ENCODE measurements at regions not wholly inside any gene's neighbourhood (a gene's known extent, or its start where the extent isn't known, plus 50 kb on each side); places are given as distances from the start of the nearest gene placed in this dataset.

GRCh38 chr2:49351560-49351959, 197.2 kb upstream of the FSHR start:
- DNase-seq (ENCODE audit: low read depth, low spot score) (no peak), ATAC-seq (no peak)
- no TSS peak for BruUV-seq (replicated peaks)
- no peak overlapping the region for H2AFZ ChIP-seq (ENCODE audit: low read depth, low read length, poor library complexity, severe bottlenecking)
- no peak overlapping the region for H3K4me3 ChIP-seq (replicated peaks in 1 of 2; ENCODE audit: low read depth in 1 of 2, low read length in 2 of 2)
- H3K9ac ChIP-seq (ENCODE audit: low read length): no peak overlapping the region
- H3K4me1 ChIP-seq (ENCODE audit: control insufficient read depth in 1 of 2, insufficient read depth in 2 of 2, low read length in 2 of 2): no peaks in the 10 kb centered on the region
- no peaks in the 10 kb centered on the region; the same call in 1 of the 2 replicates for H4K20me1 ChIP-seq (ENCODE audit: insufficient read depth)
- H3K9me3 ChIP-seq (ENCODE audit: control insufficient read depth in 1 of 2, insufficient read depth in 1 of 2, low read depth in 1 of 2, low read length in 2 of 2): peaks cover 6 to 10% of the 10 kb centered on the region in 2 experiments; a peak in 2 of 4 replicates
- H3K9me2 ChIP-seq (ENCODE audit: insufficient read depth): no peaks in the 10 kb centered on the region
- H3K27me3 ChIP-seq (ENCODE audit: insufficient read depth, low read length): no peaks in the 10 kb centered on the region
- no peaks in the 10 kb centered on the region for H3K36me3 ChIP-seq (ENCODE audit: control insufficient read depth in 1 of 2, insufficient read depth in 2 of 2, low read length in 2 of 2)
- ChIA-PET CTCF (no interaction called here), RAD21 (ENCODE audit: low non-redundant PET in 1 of 2, low total read pairs in 2 of 2, uncharacterized antibody in 2 of 2, unreplicated experiment in 2 of 2) (no interaction called here), POLR2A (no interaction called here)
- TF ChIP-seq ZNF274 (IDR thresholded peaks at IDR 0.05; ENCODE audit: low read depth, low read length): no peak
- TF ChIP-seq YY1 (IDR thresholded peaks at IDR 0.05; ENCODE audit: extremely low read depth, insufficient replicate concordance, low read depth, low read length): no peak
- no peak for TF ChIP-seq REST (IDR thresholded peaks at IDR 0.05; ENCODE audit: low read depth)
- TF ChIP-seq SP1 (IDR thresholded peaks at IDR 0.05; ENCODE audit: low read depth): no peak
- no peak for TF ChIP-seq CTCF (IDR thresholded peaks at IDR 0.05 in 2 of 3, conservative IDR thresholded peaks at IDR 0.05 in 1 of 3; ENCODE audit: borderline replicate concordance in 1 of 3, insufficient read depth in 1 of 3, low read depth in 2 of 3, low read length in 2 of 3)
- TF ChIP-seq EZH2 (IDR thresholded peaks at IDR 0.05): no peak
- TF ChIP-seq SRF (IDR thresholded peaks at IDR 0.05; ENCODE audit: low read depth): no peak
- TF ChIP-seq POLR2AphosphoS5 (IDR thresholded peaks at IDR 0.05; ENCODE audit: low read depth, low read length): no peak
- no peak for TF ChIP-seq ZBTB33 (IDR thresholded peaks at IDR 0.05; ENCODE audit: extremely low read depth, insufficient replicate concordance, low read length)
- H3K79me2 ChIP-seq (ENCODE audit: insufficient read depth, low read length): no peaks in the 10 kb centered on the region
- H3K27ac ChIP-seq (ENCODE audit: low read depth, low read length): no peak overlapping the region
- intact Hi-C loops (cut with micrococcal nuclease): no loop called here
- H3K4me2 ChIP-seq (ENCODE audit: low read length): no peak overlapping the region
